Upper lobe of left lung (tissue), 4 donors: ENCODE measurements at regions not wholly inside any gene's neighbourhood (a gene's known extent, or its start where the extent isn't known, plus 50 kb on each side); places are given as distances from the start of the nearest gene placed in this dataset.
"Not testable (repeated sequence)": the region's sequence is repeated elsewhere in the genome, so short reads cannot be mapped to it uniquely, and the experiment has no call there.

ENCODE experiments used
- EP300 ChIP-seq, 4 donors: sonication (generic); formaldehyde crosslinking; IDR thresholded peaks; one replicate each; pipeline ENCODE4 v1.5.1; 2017; ENCODE audit warnings: antibody characterized with exemption in 4 of 4, control low read depth in 2 of 4
- POLR2A ChIP-seq, 4 donors: fragments of 450-650 bp; IDR thresholded peaks; one replicate each; pipeline ENCODE4 v1.5.1; 2016 to 2017; ENCODE audit warnings: antibody characterized with exemption in 4 of 4, mild to moderate bottlenecking in 2 of 4
- TF ChIP-seq, protein P1 (sequence below), 6 experiments: fragments of 450-650 bp in 4 of 6; fragments of 200-600 bp in 2 of 6; sonication (generic) in 2 of 6; IDR thresholded peaks; one replicate each; pipeline ENCODE4 v1.5.1; 2016 to 2019; ENCODE audit warnings: antibody characterized with exemption in 6 of 6

DNA sequence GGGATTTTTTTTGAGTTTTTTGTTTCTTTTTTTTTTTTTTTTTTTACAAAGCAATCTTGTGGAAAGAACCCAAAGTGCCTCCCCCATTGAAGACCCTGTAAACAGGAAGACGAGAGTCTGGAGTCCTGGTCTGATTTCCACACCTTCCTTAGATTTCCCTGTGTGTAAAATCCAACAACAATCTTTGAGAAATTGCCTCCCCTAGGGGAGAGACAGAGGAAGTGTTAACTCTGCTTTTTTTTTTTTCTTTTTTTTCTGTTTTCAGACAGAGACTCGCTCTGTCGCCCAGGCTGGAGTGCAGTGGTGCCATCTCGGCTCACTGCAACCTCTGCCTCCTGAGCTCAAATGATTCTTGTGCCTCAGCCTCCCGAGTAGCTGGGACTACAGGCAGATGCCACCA is 82.0 kb upstream of the CLEC6A start:
- TF ChIP-seq, protein P1, sequence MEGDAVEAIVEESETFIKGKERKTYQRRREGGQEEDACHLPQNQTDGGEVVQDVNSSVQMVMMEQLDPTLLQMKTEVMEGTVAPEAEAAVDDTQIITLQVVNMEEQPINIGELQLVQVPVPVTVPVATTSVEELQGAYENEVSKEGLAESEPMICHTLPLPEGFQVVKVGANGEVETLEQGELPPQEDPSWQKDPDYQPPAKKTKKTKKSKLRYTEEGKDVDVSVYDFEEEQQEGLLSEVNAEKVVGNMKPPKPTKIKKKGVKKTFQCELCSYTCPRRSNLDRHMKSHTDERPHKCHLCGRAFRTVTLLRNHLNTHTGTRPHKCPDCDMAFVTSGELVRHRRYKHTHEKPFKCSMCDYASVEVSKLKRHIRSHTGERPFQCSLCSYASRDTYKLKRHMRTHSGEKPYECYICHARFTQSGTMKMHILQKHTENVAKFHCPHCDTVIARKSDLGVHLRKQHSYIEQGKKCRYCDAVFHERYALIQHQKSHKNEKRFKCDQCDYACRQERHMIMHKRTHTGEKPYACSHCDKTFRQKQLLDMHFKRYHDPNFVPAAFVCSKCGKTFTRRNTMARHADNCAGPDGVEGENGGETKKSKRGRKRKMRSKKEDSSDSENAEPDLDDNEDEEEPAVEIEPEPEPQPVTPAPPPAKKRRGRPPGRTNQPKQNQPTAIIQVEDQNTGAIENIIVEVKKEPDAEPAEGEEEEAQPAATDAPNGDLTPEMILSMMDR (IDR thresholded peaks at IDR 0.05) = not testable (repeated sequence)
- TF ChIP-seq EP300, POLR2A (IDR thresholded peaks at IDR 0.05): not testable (repeated sequence)
